ENCODE measurements at regions not wholly inside any gene's neighbourhood (a gene's known extent, or its start where the extent isn't known, plus 50 kb on each side); places are given as distances from the start of the nearest gene placed in this dataset.

DNA sequence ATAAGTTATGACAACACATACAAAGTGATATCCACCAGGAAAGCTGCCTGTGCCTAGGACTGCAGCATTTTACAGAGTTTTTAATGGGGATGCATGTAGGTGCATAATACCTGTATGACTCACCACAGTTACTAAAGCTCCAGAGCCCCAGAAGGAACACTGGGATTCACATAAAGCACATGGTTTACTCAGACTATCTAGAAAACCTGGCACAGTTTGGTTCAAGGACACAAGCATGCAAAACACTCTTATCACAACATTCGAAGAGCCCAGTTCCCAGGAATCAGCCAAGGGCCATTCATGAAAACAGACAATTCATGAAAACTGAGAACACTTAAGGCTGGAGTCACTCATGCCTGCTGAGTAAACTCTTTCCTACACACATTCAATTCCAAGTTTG, 261.0 kb downstream of the PYDC2 start:
- WGBS, 5 donors, result 8 to 30% (median 23%) methylated on average over 1 of the region's 1 CpG
- no peak for TF ChIP-seq POLR2AphosphoS5 (IDR thresholded peaks at IDR 0.05)
- TF ChIP-seq, protein P1, sequence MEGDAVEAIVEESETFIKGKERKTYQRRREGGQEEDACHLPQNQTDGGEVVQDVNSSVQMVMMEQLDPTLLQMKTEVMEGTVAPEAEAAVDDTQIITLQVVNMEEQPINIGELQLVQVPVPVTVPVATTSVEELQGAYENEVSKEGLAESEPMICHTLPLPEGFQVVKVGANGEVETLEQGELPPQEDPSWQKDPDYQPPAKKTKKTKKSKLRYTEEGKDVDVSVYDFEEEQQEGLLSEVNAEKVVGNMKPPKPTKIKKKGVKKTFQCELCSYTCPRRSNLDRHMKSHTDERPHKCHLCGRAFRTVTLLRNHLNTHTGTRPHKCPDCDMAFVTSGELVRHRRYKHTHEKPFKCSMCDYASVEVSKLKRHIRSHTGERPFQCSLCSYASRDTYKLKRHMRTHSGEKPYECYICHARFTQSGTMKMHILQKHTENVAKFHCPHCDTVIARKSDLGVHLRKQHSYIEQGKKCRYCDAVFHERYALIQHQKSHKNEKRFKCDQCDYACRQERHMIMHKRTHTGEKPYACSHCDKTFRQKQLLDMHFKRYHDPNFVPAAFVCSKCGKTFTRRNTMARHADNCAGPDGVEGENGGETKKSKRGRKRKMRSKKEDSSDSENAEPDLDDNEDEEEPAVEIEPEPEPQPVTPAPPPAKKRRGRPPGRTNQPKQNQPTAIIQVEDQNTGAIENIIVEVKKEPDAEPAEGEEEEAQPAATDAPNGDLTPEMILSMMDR (IDR thresholded peaks at IDR 0.05), result no peak
- no peak for TF ChIP-seq EP300 (IDR thresholded peaks at IDR 0.05)

DNA sequence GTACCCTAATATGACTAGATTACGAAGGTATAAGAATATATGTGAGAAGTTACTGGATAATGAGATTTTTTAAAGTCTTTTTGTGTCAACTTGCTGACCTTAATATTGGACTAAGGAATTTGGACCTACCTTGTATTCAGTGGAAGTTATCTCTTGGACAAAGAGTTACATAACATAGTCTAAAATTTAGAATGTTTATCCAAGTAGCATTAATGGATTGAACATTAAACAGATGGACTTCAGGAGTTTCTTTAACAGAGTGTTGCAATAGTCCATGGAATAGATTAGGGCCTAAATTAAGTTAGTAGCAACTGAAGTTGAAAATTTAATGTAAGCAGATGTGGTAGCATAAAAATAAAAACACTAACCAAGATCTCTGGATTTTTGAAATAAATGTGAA, 266.4 kb downstream of the PYDC2 start:
- no peak overlapping the region for H3K4me3 ChIP-seq
- WGBS, 5 donors, result 68 to 87% (median 82%) methylated on average over 1 of the region's 1 CpG
- H3K27ac ChIP-seq, result no peak overlapping the region

More for the DNA sequence above, 261.0 kb downstream of the PYDC2 start:
- Histone ChIP-seq H3K4me3 (no peak overlapping the region), H3K27ac (no peak overlapping the region), H3K36me3 (no peaks in the 10 kb centered on the region), H3K4me1 (no peaks in the 10 kb centered on the region), H3K27me3 (no peaks in the 10 kb centered on the region), H3K9me3 (no peaks in the 10 kb centered on the region)
- DNase-seq, result no peak
- intact Hi-C loops (cut with DNase I; ENCODE audit: low total_unique reads), result no loop called here

DNA sequence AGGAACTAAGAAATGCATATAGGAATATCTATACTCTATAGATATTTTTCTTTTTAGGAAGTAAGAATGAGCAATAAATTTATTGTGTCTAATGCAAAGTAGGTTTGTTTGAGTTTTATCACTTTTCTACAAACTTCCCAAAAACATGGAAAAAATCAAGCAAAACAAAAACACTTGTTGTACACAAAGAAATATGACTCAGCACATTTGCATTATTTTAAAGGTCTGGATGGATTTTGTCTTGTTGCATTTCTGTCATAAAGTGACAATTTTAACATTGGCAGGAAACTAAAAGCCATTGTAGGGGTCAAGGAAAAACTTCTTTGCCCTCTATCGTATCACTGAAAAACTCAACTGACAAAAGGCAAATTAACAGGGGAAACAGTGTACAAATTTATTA, 267.2 kb downstream of the PYDC2 start:
- Histone ChIP-seq H3K27me3 (no peaks in the 10 kb centered on the region), H3K36me3 (no peaks in the 10 kb centered on the region), H3K4me3 (no peak overlapping the region), H3K4me1 (no peaks in the 10 kb centered on the region), H3K27ac (no peak overlapping the region), H3K9me3 (peaks cover 0 to 4% (median 0%) of the 10 kb centered on the region in 4 donors)
- TF ChIP-seq POLR2A (IDR thresholded peaks at IDR 0.05) (no peak), EP300 (IDR thresholded peaks at IDR 0.05) (no peak), POLR2AphosphoS5 (IDR thresholded peaks at IDR 0.05) (no peak)
- TF ChIP-seq, protein P1 (IDR thresholded peaks at IDR 0.05), result no peak
- intact Hi-C loops (cut with DNase I; ENCODE audit: low total_unique reads), result no loop called here
- WGBS, 5 donors, result 79 to 95% (median 90%) methylated on average over 1 of the region's 1 CpG
- no peak for DNase-seq

More for the DNA sequence above, 266.4 kb downstream of the PYDC2 start:
- DNase-seq, result no peak
- Histone ChIP-seq H3K9me3 (peaks cover 0 to 4% (median 0%) of the 10 kb centered on the region in 4 donors), H3K4me1 (no peaks in the 10 kb centered on the region), H3K27me3 (no peaks in the 10 kb centered on the region), H3K36me3 (no peaks in the 10 kb centered on the region)
- TF ChIP-seq POLR2AphosphoS5 (IDR thresholded peaks at IDR 0.05), result no peak
- no peak for TF ChIP-seq POLR2A (IDR thresholded peaks at IDR 0.05)
- TF ChIP-seq, protein P1 (IDR thresholded peaks at IDR 0.05), result no peak
- no peak for TF ChIP-seq EP300 (IDR thresholded peaks at IDR 0.05)
- intact Hi-C loops (cut with DNase I; ENCODE audit: low total_unique reads), result no loop called here

DNA sequence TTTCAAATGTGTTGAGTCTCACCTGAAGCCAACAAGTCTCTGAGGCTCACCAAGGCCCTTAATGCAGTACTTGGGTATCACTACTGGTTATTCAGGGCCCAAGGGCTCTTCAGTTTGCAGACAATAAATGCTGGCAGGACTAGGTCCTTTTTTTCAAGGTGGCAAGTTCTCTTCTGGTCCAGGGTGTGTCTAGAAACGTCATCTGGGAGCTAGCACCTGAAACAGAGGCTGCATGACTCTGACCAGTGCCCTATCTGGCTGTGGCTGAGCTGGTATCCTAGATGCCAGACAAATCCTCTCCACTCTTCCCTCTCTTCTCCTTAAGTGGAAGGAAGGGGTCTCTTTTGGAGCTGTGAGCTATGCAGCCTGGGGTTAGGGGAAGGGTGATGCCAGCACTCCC, 276.8 kb downstream of the PYDC2 start:
- Histone ChIP-seq H3K27ac (no peak overlapping the region), H3K9me3 (peaks cover 0 to 26% (median 3%) of the 10 kb centered on the region in 4 donors), H3K4me1 (no peaks in the 10 kb centered on the region), H3K4me3 (no peak overlapping the region), H3K36me3 (no peaks in the 10 kb centered on the region), H3K27me3 (no peaks in the 10 kb centered on the region)
- intact Hi-C loops (cut with DNase I; ENCODE audit: low total_unique reads), result no loop called here
- 33 to 75% (median 46%) methylated on average over 1 of the region's 1 CpG for WGBS, 5 donors
- TF ChIP-seq, protein P1 (IDR thresholded peaks at IDR 0.05), result no peak
- no peak for TF ChIP-seq EP300 (IDR thresholded peaks at IDR 0.05)
- TF ChIP-seq POLR2AphosphoS5 (IDR thresholded peaks at IDR 0.05), result no peak
- no peak for TF ChIP-seq POLR2A (IDR thresholded peaks at IDR 0.05)
- no peak for DNase-seq

Data from stomach (tissue), 8 donors.